ENCODE measurements at regions not wholly inside any gene's neighbourhood (a gene's known extent, or its start where the extent isn't known, plus 50 kb on each side); places are given as distances from the start of the nearest gene placed in this dataset.

DNA sequence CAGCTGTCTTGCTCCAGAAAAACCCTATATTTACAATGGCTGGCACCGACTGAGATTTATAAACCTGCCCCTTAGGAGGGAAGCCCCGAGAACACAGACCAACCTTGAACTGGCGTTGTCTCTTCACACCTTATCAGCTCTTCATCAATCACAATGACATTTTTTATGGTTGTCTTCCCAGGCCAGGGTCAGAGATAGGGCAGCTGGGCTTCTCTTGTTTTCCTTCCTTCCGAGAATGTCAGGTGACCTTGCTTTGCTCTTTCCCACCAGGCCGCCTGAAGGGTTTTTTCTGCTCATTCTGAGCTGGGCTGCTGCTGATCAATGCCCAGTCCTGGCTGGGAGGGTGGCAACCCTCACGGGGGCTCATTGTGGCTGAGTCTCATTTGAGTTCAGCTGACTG is 619.1 kb downstream of the CCDC171 start:
- no peak for DNase-seq (ENCODE audit: low read depth)
- H3K4me3 ChIP-seq (ENCODE audit: low read depth, low read length), result no peak overlapping the region
- TF ChIP-seq, protein P1, sequence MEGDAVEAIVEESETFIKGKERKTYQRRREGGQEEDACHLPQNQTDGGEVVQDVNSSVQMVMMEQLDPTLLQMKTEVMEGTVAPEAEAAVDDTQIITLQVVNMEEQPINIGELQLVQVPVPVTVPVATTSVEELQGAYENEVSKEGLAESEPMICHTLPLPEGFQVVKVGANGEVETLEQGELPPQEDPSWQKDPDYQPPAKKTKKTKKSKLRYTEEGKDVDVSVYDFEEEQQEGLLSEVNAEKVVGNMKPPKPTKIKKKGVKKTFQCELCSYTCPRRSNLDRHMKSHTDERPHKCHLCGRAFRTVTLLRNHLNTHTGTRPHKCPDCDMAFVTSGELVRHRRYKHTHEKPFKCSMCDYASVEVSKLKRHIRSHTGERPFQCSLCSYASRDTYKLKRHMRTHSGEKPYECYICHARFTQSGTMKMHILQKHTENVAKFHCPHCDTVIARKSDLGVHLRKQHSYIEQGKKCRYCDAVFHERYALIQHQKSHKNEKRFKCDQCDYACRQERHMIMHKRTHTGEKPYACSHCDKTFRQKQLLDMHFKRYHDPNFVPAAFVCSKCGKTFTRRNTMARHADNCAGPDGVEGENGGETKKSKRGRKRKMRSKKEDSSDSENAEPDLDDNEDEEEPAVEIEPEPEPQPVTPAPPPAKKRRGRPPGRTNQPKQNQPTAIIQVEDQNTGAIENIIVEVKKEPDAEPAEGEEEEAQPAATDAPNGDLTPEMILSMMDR (IDR thresholded peaks at IDR 0.05; ENCODE audit: control insufficient read depth, extremely low read depth, insufficient read depth), result no peak

DNA sequence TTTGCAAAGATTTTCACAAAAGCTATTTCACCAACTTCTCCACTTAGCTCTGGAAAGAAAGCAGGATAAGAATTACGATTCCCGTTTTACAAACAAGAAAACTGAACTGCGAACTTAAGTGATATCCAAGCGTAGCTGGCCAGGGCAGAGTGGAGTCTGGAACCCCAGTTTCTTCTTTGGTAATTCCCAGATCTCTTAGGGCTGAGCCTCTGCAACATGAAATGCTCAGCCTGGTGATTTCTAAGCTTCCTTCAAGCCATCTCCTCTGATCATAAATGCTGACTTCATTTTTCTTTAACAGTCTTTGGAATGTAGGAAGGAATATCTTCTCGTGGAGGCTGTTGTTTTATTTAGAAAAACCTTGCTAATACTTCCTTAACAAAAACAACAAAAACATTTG is 620.0 kb downstream of the CCDC171 start:
- TF ChIP-seq, protein P1 (IDR thresholded peaks at IDR 0.05; ENCODE audit: control insufficient read depth, extremely low read depth, insufficient read depth), result no peak
- H3K4me3 ChIP-seq (ENCODE audit: low read depth, low read length), result no peak overlapping the region
- no peak for DNase-seq (ENCODE audit: low read depth)

DNA sequence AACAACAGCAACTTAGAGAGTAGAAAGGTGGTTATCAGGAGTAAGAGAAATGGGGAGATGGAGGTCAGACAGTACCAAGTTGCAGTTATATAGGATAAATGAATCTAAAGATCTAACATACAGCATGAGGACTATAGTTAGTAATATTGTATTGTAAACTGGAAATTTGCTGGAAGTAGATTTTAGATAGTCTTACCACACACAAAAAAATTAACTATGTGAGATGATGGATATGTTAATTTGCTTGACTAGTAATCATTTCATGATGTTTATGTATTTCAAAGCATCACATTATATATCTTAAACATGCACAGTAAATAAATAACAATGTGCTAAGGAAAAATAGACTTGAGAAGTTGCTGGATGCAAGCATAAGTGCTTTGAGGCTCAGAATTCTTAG is 622.1 kb downstream of the CCDC171 start:
- no peak for DNase-seq (ENCODE audit: low read depth)
- TF ChIP-seq, protein P1 (IDR thresholded peaks at IDR 0.05; ENCODE audit: control insufficient read depth, extremely low read depth, insufficient read depth), result no peak
- H3K4me3 ChIP-seq (ENCODE audit: low read depth, low read length), result no peak overlapping the region

DNA sequence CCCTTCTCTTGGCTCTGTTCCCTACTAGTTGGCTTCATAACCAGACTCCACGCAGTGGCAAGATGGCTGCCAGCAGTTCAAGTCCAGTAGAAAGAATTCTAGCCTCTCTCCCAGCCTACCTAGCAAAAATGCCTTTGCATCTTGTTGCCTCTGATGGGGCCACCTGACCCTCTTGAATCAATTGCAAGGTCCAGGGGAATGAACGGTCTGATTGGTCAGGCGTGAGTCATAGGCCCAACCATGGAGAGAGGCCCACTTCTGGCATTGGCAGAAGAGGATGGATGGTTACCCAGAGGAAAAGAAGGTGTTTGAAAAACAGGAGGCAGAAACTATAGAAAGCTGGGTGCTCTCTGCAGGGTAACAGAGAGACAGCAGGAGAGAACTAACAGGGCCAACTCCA is 622.6 kb downstream of the CCDC171 start:
- no peak for DNase-seq (ENCODE audit: low read depth)
- TF ChIP-seq, protein P1 (IDR thresholded peaks at IDR 0.05; ENCODE audit: control insufficient read depth, extremely low read depth, insufficient read depth), result no peak
- H3K4me3 ChIP-seq (ENCODE audit: low read depth, low read length), result no peak overlapping the region

DNA sequence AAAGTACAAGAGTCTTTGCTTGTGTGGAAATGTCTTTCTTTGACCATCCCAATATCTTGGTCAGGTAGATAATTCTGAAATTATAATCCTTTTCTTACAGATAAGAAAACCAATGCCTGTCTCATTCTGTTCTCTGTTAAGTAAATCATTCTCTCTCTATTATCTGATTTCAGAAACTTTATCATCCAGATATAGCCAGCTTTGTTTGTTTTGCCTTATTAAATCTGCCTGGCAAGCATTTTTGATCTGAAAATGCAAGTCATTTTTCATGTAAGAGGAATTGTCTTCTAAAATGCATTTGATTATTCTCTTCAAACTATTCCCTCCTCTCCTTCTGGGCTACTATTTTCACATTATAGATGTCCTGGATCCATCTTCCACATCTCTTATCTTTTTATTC is 625.5 kb downstream of the CCDC171 start:
- TF ChIP-seq, protein P1 (IDR thresholded peaks at IDR 0.05; ENCODE audit: control insufficient read depth, extremely low read depth, insufficient read depth), result no peak
- no peak for DNase-seq (ENCODE audit: low read depth)
- H3K4me3 ChIP-seq (ENCODE audit: low read depth, low read length), result no peak overlapping the region

DNA sequence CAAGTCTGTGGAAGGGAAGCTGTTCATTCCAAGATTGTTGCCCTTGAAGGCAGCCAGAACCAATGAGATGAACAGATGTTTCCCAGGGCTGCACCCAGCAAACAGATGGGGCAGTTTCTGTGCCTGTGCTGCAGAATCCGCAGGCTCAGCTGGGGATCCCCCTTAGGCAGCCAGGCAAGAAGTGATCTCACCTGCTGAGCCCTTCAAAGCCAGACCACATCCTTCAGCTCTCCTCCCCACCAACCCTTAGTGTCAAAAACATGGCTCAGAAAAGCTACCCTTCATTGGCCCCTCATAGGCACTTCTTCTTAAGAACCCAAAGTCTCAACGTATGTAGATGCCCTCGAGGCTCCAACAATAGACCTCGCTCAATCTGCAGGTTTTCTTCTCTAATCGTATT is 626.7 kb downstream of the CCDC171 start:
- no peak for DNase-seq (ENCODE audit: low read depth)
- TF ChIP-seq, protein P1 (IDR thresholded peaks at IDR 0.05; ENCODE audit: control insufficient read depth, extremely low read depth, insufficient read depth), result no peak
- no peak overlapping the region for H3K4me3 ChIP-seq (ENCODE audit: low read depth, low read length)

DNA sequence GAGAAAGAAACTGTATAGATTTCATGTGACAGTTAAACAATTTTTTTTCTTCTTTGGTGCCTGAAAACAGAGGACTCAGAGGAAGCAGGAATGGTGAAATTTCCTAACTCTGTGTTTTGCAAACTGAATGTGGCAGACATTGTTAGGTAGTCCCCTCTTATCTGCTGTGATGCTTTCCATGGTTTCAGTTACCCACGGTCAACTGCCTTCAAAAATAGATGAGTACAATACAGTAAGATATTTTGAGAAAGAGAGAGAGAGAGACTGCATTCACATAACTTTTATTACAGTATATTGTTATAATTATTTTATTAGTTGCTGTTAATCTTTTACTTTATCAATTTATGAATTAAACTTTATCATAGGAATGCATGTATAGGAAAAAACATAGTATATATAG is 627.2 kb downstream of the CCDC171 start:
- DNase-seq (ENCODE audit: low read depth), result no peak
- no peak overlapping the region for H3K4me3 ChIP-seq (ENCODE audit: low read depth, low read length)
- TF ChIP-seq, protein P1 (IDR thresholded peaks at IDR 0.05; ENCODE audit: control insufficient read depth, extremely low read depth, insufficient read depth), result no peak
